ENCODE measurements at regions not wholly inside any gene's neighbourhood (a gene's known extent, or its start where the extent isn't known, plus 50 kb on each side); places are given as distances from the start of the nearest gene placed in this dataset.

DNA sequence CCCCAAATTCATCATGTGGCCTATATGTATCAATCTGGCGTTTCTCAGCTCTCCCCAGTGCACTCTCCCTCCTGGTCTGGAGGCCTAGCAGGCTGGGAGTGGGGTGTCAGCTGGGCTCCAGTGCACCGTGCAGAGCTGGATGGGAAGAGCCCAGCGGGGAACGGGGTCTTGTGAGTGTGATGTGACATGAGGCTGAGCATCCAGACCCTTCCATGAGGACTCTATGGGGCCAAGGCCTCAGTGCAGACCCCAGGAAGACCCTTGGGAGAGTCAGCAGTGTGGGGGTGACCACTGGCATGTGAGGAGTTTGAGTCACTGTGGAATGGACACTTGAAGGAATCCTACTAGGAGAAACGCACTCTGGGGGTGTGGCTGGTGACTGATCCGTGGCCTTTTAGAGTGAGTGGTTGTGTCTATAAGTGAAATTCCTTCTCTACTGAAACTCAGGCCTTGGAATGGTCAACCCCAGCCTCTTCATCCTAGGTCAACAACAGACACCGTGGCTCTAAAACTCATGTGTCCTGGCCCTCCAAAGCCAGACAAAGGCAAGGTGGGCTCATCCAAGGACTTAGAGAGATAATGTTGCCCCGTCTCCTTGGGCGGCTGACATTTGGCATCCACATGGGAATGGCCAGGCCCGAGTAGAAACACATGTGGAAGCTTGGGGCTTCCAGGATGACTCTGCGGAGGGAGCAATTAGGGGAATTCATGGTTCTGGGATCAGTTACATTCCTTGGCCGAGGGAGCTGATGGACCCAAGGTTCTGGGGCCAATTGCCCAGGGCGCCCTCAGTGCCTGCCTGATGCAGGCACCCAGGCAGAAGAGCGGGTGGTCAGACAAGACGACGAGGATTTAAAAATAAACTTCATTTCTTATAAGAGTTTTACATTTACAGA lies 156.0 kb upstream of the TWIST2 start:
- CTCF ChIA-PET = no interaction called here
- Histone ChIP-seq H3K36me3 (ENCODE audit: control insufficient read depth in 2 of 2, insufficient read depth in 1 of 2, low read length in 2 of 2) (no peaks in the 10 kb centered on the region), H3K27ac (ENCODE audit: extremely low read depth, low read depth, low read length) (no peak overlapping the region), H3K4me3 (ENCODE audit: low read depth, low read length) (no peak overlapping the region), H3K9me3 (ENCODE audit: control insufficient read depth, insufficient read depth, low read depth, low read length) (no peaks in the 10 kb centered on the region), H3K4me1 (ENCODE audit: control insufficient read depth, insufficient read depth, low read length) (no peaks in the 10 kb centered on the region)
- TF ChIP-seq, protein P1, sequence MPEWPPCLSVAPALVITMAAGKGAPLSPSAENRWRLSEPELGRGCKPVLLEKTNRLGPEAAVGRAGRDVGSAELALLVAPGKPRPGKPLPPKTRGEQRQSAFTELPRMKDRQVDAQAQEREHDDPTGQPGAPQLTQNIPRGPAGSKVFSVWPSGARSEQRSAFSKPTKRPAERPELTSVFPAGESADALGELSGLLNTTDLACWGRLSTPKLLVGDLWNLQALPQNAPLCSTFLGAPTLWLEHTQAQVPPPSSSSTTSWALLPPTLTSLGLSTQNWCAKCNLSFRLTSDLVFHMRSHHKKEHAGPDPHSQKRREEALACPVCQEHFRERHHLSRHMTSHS (tag by site-specific recombination; IDR thresholded peaks at IDR 0.05) = no peak
- TF ChIP-seq ZNF274 (IDR thresholded peaks at IDR 0.05; ENCODE audit: low read length) (no peak), ZNF274 (tag by site-specific recombination; IDR thresholded peaks at IDR 0.05; ENCODE audit: borderline replicate concordance) (no peak), ZNF555 (tag by site-specific recombination; conservative IDR thresholded peaks at IDR 0.05) (no peak), ZNF302 (tag by site-specific recombination; IDR thresholded peaks at IDR 0.05; ENCODE audit: low read depth) (no peak), ZBTB7A (tag by site-specific recombination; IDR thresholded peaks at IDR 0.05; ENCODE audit: low read depth) (no peak), ZNF544 (tag by site-specific recombination; IDR thresholded peaks at IDR 0.05) (no peak), ZNF558 (tag by site-specific recombination; IDR thresholded peaks at IDR 0.05) (no peak), ZFP37 (tag by site-specific recombination; IDR thresholded peaks at IDR 0.05) (no peak), KLF7 (tag by site-specific recombination; IDR thresholded peaks at IDR 0.05; ENCODE audit: borderline replicate concordance) (no peak), ZNF248 (tag by site-specific recombination; IDR thresholded peaks at IDR 0.05) (no peak), ZNF530 (tag by site-specific recombination; IDR thresholded peaks at IDR 0.05; ENCODE audit: low read depth) (no peak), ZNF311 (tag by site-specific recombination; IDR thresholded peaks at IDR 0.05; ENCODE audit: borderline replicate concordance) (no peak)
- TF ChIP-seq, protein P2, sequence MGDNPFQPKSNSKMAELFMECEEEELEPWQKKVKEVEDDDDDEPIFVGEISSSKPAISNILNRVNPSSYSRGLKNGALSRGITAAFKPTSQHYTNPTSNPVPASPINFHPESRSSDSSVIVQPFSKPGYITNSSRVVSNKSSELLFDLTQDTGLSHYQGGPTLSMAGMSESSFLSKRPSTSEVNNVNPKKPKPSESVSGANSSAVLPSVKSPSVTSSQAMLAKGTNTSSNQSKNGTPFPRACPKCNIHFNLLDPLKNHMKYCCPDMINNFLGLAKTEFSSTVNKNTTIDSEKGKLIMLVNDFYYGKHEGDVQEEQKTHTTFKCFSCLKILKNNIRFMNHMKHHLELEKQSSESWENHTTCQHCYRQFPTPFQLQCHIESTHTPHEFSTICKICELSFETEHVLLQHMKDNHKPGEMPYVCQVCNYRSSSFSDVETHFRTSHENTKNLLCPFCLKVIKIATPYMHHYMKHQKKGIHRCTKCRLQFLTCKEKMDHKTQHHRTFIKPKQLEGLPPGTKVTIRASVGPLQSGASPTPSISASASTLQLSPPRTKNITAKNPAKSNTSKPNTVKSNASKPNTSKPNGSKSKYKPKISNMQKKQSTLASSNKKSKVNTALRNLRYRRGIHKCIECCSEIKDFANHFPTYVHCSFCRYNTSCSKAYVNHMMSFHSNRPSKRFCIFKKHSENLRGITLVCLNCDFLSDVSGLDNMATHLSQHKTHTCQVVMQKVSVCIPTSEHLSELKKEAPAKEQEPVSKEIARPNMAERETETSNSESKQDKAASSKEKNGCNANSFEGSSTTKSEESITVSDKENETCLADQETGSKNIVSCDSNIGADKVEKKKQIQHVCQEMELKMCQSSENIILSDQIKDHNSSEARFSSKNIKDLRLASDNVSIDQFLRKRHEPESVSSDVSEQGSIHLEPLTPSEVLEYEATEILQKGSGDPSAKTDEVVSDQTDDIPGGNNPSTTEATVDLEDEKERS (tag by site-specific recombination; IDR thresholded peaks at IDR 0.05) = no peak
- TF ChIP-seq, protein P3, sequence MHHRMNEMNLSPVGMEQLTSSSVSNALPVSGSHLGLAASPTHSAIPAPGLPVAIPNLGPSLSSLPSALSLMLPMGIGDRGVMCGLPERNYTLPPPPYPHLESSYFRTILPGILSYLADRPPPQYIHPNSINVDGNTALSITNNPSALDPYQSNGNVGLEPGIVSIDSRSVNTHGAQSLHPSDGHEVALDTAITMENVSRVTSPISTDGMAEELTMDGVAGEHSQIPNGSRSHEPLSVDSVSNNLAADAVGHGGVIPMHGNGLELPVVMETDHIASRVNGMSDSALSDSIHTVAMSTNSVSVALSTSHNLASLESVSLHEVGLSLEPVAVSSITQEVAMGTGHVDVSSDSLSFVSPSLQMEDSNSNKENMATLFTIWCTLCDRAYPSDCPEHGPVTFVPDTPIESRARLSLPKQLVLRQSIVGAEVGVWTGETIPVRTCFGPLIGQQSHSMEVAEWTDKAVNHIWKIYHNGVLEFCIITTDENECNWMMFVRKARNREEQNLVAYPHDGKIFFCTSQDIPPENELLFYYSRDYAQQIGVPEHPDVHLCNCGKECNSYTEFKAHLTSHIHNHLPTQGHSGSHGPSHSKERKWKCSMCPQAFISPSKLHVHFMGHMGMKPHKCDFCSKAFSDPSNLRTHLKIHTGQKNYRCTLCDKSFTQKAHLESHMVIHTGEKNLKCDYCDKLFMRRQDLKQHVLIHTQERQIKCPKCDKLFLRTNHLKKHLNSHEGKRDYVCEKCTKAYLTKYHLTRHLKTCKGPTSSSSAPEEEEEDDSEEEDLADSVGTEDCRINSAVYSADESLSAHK (tag by site-specific recombination; IDR thresholded peaks at IDR 0.05) = no peak
- TF ChIP-seq, protein P4, sequence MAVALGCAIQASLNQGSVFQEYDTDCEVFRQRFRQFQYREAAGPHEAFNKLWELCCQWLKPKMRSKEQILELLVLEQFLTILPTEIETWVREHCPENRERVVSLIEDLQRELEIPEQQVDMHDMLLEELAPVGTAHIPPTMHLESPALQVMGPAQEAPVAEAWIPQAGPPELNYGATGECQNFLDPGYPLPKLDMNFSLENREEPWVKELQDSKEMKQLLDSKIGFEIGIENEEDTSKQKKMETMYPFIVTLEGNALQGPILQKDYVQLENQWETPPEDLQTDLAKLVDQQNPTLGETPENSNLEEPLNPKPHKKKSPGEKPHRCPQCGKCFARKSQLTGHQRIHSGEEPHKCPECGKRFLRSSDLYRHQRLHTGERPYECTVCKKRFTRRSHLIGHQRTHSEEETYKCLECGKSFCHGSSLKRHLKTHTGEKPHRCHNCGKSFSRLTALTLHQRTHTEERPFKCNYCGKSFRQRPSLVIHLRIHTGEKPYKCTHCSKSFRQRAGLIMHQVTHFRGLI (tag by site-specific recombination; IDR thresholded peaks at IDR 0.05) = no peak
- TF ChIP-seq, protein P5, sequence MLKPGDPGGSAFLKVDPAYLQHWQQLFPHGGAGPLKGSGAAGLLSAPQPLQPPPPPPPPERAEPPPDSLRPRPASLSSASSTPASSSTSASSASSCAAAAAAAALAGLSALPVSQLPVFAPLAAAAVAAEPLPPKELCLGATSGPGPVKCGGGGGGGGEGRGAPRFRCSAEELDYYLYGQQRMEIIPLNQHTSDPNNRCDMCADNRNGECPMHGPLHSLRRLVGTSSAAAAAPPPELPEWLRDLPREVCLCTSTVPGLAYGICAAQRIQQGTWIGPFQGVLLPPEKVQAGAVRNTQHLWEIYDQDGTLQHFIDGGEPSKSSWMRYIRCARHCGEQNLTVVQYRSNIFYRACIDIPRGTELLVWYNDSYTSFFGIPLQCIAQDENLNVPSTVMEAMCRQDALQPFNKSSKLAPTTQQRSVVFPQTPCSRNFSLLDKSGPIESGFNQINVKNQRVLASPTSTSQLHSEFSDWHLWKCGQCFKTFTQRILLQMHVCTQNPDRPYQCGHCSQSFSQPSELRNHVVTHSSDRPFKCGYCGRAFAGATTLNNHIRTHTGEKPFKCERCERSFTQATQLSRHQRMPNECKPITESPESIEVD (tag by site-specific recombination; IDR thresholded peaks at IDR 0.05) = no peak
- TF ChIP-seq, protein P6, sequence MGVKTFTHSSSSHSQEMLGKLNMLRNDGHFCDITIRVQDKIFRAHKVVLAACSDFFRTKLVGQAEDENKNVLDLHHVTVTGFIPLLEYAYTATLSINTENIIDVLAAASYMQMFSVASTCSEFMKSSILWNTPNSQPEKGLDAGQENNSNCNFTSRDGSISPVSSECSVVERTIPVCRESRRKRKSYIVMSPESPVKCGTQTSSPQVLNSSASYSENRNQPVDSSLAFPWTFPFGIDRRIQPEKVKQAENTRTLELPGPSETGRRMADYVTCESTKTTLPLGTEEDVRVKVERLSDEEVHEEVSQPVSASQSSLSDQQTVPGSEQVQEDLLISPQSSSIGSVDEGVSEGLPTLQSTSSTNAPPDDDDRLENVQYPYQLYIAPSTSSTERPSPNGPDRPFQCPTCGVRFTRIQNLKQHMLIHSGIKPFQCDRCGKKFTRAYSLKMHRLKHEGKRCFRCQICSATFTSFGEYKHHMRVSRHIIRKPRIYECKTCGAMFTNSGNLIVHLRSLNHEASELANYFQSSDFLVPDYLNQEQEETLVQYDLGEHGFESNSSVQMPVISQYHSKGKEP (tag by site-specific recombination; IDR thresholded peaks at IDR 0.05) = no peak
- POLR2A ChIA-PET = no interaction called here
